Activated gamma-delta T cell treated with Interleukin-2 at 50 U/mL for 16 hours (primary cell): ENCODE measurements at regions not wholly inside any gene's neighbourhood (a gene's known extent, or its start where the extent isn't known, plus 50 kb on each side); places are given as distances from the start of the nearest gene placed in this dataset.
"Not testable (repeated sequence)": the region's sequence is repeated elsewhere in the genome, so short reads cannot be mapped to it uniquely, and the experiment has no call there.

Source experiments
- DNase-seq: peaks from one replicate; pipeline ENCODE4 v3.0.0-alpha.2; 2020

- no peak for DNase-seq
These were observed 287.6 kb downstream of the MYCN start for GRCh38 chr2:16227811-16228462.

GRCh38 chr2:16226943-16227664, 286.8 kb downstream of the MYCN start:
- no peak for DNase-seq

DNA sequence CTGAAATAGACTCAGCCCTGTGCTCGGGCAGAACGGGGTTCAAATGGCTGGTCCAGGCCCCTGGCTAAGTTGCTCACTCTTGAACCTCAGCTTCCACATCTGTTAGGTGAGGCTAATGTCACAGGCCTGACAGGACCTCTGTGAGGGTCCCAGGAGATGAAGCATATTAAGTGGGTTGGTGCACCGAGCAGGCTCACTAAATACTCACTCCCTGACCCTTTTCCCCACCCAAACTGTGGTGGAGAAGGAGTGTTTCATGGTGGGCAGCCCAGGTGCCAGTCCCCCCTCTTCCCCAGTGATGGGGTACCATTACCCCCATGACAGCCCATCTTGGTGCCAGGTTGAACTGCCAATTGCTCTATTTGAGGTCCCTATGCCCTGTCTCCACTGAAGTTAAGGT, 286.0 kb downstream of the MYCN start:
- no peak for DNase-seq

DNA sequence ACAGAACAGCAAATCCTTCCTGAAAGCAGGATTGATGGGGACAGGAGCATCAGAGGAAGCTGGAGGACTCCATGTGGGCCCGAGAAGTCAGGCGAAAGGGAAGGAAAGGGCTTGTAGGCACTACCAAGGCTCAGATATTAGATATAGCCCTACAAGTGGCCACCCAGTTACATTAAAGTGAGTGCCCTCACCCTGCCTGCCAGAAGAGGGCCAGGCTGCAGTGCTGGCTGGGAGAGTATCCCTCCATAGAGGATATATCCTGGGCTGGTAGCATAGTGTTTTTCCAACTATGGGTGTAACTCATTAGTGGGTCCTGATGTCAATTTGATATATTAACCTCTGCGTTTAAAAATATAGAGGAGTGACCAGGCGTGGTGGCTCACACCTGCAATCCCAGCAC, 285.2 kb downstream of the MYCN start:
- no peak for DNase-seq

DNA sequence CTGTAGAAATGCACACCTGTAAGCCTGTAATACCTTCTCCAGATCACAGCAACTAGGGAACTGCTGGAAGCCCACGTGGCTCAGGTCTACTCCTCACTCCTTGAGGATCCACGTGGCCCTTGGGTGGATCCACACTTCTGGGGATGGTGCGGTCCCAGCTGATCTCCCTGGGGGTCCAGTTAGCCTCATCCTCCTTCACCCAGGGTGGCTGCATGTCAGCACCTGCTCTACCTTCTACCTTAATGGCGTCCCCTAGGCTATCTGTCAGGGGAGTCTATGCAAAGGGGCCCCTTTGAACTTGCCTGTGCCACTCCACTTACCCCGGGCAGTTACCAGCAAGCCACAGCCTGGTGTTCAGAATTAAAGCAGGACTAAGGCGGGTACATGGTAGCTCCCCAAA, 284.7 kb downstream of the MYCN start:
- DNase-seq: no peak

DNA sequence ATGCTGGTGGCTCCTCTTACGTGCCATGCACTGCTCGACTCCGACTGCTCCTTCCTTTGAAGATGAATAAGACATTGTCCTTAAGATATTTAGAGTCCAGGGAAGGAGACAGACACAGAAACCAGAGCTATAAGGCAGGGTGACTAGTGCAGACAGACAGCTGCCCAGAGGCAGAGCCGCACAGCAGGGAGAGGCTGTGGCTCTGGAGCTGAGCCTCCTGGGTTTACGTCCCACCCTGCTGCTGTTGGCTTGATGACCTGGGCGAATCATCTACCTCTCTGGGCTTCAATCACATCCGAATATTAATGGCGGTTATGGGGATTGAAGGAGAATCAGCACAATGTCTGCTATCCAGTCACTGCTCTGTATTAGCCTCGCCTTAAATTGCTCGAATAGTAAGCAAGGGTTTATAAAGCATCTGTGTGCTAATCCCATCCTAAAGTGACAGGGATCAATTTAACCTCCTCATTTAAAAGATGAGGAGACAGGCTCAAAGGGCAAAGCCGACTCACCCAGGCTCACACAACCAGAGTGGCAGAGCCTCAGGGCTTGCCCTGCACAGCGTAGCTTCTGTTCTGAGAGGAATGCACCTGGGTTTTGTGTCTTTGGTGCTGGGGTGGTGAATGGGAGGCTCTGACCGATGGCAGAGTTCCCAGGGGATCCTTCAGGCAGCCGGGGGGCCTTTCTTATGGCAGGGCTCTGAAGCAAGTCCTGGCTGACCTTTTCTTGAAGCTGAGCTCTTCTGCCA, 284.1 kb downstream of the MYCN start:
- no peak for DNase-seq

DNA sequence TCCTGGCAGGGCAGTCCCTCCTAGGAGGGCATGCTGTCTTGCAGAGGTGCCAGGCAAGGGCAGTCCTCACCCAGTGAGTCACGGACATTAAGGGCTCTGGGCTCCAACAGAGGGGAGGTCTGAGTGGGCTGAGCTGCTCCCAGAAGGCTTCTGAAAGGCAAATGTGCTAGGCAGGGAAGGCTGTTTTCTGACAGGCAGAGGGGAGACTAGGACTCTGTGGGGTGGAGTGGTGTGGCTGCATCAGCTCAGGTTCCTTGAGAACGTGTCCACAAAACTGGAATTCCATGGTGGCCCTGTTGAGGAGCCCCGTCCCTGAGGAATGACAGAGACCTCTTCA, 283.5 kb downstream of the MYCN start:
- DNase-seq: no peak

DNA sequence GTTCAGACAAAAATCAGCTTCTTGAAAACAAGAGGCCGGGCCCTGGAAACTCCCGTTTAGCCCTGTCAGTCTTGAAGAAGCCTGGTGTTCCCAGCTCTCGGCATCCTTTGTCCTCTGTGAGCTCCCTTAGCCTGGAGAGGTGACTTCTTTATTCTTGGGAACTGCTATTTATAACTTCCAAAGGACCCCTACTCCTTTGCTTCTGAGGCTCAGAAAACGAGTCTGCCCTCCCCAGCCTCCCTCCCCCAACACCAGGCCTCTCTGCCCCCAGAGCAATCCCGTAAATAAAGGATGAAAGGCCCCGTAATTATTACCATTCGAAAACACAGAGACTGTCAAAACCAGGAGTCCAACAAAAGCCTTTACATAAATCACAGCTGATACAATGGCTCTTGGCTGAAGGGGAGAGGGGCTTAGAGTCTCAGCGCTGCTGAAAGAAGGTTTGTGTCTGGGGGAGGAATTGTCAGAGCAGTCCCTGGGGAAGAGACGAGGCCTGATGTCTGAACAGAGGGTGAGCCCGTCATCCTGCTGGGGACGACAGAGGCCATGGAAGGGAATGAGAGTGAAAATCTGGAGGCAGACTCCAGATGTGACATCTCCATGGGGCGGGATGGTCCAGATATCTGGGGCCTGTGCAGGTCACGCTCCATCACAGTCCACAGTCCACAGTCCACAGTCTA, 283.0 kb downstream of the MYCN start:
- no peak for DNase-seq

DNA sequence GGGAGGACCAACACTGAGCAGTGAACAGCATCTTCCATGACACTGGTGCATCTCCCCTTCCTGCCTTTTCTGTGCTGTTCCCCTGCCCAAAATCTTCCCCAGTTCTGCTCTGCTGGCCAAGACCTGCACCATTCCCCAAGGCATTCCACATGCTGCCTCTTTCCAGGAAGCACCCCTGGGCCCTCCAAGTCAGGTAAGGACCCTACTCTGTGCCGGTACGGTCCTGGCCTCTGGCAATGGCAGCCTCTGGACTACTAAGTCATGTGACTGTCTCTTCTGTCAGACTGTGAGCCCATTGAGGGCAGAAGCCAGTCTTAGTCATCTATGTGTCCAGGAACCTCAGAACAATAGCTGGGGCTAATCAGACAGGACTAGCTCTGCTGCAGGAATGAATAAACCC, 282.0 kb downstream of the MYCN start:
- DNase-seq: no peak

- no peak for DNase-seq
These were observed 281.2 kb downstream of the MYCN start for GRCh38 chr2:16221461-16222010.

GRCh38 chr2:16219292-16219975, 279.1 kb downstream of the MYCN start:
- DNase-seq: no peak

GRCh38 chr2:16218625-16219024, 278.3 kb downstream of the MYCN start:
- no peak for DNase-seq

- DNase-seq: no peak
These were observed 277.8 kb downstream of the MYCN start for GRCh38 chr2:16218161-16218560.

DNA sequence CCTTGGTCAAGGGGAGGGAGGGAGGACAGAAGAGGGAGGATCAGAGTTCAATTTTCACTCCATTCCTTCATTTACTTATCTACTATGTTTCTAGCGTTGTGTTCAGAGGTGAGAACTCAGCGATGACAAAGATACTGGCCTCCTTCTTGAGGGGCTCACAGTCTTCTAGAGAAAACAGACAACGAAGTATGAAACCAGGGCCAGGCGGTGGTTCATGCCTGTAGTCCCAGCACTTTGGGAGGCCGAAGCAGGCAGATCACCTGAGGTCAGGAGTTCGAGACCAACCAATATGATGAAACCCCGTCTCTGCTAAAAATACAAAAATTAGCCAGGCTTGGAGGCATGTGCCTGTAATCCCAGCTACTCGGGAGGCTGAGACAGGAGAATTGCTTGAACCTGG, 277.4 kb downstream of the MYCN start:
- DNase-seq: not testable (repeated sequence)

GRCh38 chr2:16217291-16217690, 276.9 kb downstream of the MYCN start:
- DNase-seq: no peak

DNA sequence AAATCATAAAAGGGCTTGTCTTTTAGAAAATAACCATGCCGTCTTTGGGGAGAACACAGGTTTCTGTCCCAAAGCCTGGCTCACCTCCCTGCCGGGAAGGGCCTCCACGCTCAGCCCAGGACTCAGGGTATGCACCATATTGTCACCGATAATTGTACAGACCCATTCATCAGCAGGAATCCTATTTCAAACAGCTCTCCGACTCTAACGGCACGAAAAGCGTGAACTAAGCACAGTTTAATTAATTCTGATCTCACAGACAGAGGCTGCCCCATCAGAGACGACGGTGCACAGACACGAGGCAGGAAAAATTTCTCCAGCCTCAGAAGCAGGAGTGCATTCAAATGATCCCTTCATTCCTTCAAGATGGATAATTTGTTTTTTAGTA, 276.2 kb downstream of the MYCN start:
- DNase-seq: no peak

DNA sequence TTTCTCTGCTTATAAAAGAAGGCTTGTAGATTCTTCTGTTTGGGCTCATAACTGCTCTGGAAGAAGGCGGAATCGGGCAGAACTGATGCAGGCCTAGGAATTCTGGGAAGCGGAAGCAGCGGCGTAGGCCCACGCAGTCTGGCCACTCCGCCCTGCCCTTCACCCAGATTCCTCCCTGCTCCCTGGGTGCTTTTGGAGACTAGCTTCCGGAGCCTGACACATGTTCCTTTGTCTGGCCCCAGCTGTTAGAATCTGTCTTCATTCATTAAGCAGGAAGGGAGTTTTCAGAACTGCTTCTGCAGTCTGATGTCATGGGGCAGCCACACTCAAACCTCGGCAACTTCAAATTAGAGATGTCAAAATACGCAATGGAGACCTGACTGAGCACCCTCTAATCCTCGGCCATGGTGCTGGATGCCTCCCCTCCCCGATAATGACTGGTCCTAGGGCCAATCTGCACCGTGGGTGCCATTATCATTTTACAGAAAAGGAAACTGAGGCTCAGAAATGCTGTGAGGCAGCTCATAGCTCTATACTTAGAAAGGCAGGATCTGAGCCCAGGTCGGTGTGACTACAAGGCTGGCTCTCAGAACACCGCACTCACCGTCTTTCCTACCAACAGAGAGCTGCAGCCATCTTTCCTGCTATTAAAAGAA, 275.7 kb downstream of the MYCN start:
- no peak for DNase-seq

- DNase-seq: no peak
These were observed 274.5 kb downstream of the MYCN start for GRCh38 chr2:16214861-16215260.

DNA sequence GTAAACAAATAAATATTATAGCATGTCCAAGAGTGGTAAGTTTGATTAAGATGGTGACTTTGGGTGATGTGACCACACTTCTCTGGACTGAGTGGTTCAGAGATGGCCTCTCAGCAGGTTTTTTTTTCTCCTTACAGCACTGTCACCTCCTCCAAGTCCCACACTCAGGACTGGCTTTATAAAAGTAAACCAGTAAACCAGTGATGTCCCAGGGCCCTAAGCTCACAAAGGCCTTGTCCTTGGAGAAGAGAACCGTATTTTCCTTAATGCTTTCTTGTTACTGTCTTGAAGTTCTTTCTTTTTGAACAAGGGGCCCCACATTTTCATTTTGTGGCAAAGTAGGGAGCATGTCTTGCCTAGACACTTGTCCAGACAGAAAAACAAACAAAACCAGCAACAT, 274.0 kb downstream of the MYCN start:
- DNase-seq: no peak

DNA sequence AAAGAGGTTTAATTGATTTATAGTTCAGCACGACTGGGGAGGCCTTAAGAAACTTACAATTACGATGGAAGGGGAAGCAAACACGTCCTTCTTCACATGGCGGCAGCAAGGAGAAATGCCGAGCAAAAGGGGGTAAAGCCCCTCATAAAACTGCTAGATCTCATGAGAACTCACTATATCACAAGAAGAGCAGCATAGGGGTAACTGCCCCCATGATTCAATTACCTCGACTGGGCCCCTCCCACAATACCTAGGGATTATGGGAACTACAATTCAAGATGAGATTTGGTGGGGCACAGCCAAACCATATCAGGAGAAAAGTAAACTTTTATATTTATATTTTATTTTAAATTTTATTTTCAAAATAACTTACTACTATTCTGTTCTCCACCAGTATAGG, 272.0 kb downstream of the MYCN start:
- DNase-seq: no peak

DNA sequence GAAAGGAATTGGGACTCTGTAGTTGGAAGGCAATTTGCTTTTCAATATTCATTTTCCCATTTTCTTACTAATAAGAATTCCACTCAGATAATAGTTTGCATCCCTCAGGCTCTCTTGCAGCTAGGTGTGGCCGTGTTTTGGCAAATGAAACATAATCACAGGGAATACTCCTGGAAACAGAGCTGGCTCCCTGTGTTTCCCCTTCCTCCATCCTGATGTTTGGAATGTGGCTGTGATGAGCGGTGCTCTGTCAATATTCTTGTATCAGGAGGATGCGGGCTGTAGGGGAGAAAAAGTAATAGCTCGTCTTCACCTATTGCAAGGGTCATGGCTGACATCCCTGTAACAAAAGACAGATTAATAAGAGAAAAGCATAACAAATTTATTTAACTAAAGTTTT, 271.0 kb downstream of the MYCN start:
- no peak for DNase-seq

DNA sequence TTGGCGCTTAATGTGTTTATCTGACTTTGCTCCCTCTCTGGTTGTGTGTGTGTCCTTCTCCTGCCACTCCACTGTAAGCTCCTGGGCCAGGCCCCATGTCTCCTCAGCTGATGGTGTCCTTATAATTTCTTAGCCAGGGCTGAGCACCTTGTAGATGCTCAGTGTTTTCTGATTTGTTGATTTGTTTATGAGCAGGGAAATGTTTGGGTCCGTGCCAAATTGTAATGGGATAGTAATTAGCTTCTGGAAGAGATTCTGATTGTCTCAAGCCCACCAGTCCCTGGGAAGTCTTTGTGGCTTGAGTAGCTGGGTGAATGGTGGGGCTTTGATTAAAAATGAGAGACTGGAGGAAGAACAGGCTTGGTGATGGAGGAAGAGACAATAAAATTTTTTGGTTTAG, 270.5 kb downstream of the MYCN start:
- DNase-seq: no peak
